ENCODE measurements at regions not wholly inside any gene's neighbourhood (a gene's known extent, or its start where the extent isn't known, plus 50 kb on each side); places are given as distances from the start of the nearest gene placed in this dataset.

GRCh38 chr21:36587388-36587787 lies 107.5 kb upstream of the CLDN14 start:
- ATAC-seq (no peak), DNase-seq (no peak)
- no peaks in the 10 kb centered on the region for H3K9me3 ChIP-seq
- no peak overlapping the region for H3K27ac ChIP-seq
- no peaks in the 10 kb centered on the region for H3K4me1 ChIP-seq
- intact Hi-C loops (cut with DNase I; ENCODE audit: low total_unique reads) (loop anchor here (5.0 kb wide), 1 partner anchor 85 kb away; no protein-coding TSS in a partner anchor), in situ Hi-C loops (cut with MboI; ENCODE audit: low sequenced_read_pairs in 4 of 4) (loop anchor here in 2 of 4 donors (25.0 kb wide), 1 partner anchor 175 kb away; no protein-coding TSS in a partner anchor)
- TF ChIP-seq CTCF (IDR thresholded peaks at IDR 0.05 in 4 of 5, conservative IDR thresholded peaks at IDR 0.05 in 1 of 5) (no peak), POLR2A (IDR thresholded peaks at IDR 0.05) (no peak)
- no peak overlapping the region for H3K4me3 ChIP-seq
- peaks cover 0 to 2% (median 0%) of the 10 kb centered on the region in 3 donors for H3K27me3 ChIP-seq
- H3K36me3 ChIP-seq, result no peaks in the 10 kb centered on the region

DNA sequence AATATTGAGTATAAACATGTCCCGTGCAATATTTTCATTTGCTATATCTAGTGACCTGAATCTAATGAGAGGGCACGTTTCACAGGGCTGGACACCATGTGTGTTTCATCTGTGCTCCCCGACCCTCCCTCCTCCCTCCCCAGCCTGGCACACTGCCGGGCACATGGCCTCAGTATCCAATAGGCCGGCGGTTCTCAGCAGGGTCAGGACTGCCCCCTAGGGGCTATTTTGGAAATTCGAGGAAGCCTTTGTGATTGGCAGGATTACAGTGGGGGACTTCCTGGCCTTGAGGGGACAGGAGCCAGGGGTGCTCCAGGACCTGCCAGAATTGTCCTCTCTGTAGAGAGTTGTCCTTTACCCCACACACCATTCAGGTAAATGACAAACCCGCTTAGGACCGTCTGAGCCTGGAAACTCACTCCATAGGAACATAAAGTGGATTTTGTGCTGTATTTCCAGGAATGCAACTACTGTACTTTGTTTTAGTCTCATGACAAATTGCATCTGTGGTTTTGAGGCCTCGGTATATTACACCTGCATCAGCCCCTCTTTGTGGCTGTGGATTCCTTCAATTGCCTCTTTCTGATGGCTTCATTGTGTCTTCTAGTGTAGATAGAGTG lies 109.5 kb upstream of the SIM2 start:
- Histone ChIP-seq H3K4me1 (no peaks in the 10 kb centered on the region), H3K4me3 (no peak overlapping the region), H3K9me3 (no peaks in the 10 kb centered on the region), H3K27ac (no peak overlapping the region), H3K36me3 (no peaks in the 10 kb centered on the region), H3K27me3 (no peaks in the 10 kb centered on the region)
- ATAC-seq (peak in 1 of 2 donors; percentile 58), DNase-seq (peak in 1 of 2 donors; percentile 41)
- TF ChIP-seq POLR2A (IDR thresholded peaks at IDR 0.05), result no peak
- peak in 4 of 5 experiments; percentile 28 to 57 (median 42) for TF ChIP-seq CTCF (IDR thresholded peaks at IDR 0.05 in 4 of 5, conservative IDR thresholded peaks at IDR 0.05 in 1 of 5)
- intact Hi-C loops (cut with DNase I; ENCODE audit: low total_unique reads) (loop anchor here (1.0 to 5.0 kb wide), 2 partner anchors 87 to 169 kb away; no protein-coding TSS in a partner anchor), in situ Hi-C loops (cut with MboI; ENCODE audit: low sequenced_read_pairs in 4 of 4) (loop anchor here in 2 of 4 donors (25.0 kb wide), 1 partner anchor 177 kb away; no protein-coding TSS in a partner anchor)

GRCh38 chr21:36591326-36591970 lies 107.5 kb upstream of the SIM2 start:
- H3K36me3 ChIP-seq, result no peaks in the 10 kb centered on the region
- no peaks in the 10 kb centered on the region for H3K9me3 ChIP-seq
- ATAC-seq (no peak), DNase-seq (no peak)
- in situ Hi-C loops (cut with MboI; ENCODE audit: low sequenced_read_pairs in 4 of 4) (loop anchor here in 2 of 4 donors (25.0 kb wide), 1 partner anchor 179 kb away; no protein-coding TSS in a partner anchor), intact Hi-C loops (cut with DNase I; ENCODE audit: low total_unique reads) (no loop called here)
- no peaks in the 10 kb centered on the region for H3K4me1 ChIP-seq
- no peak overlapping the region for H3K4me3 ChIP-seq
- TF ChIP-seq POLR2A (IDR thresholded peaks at IDR 0.05), result no peak
- TF ChIP-seq CTCF (IDR thresholded peaks at IDR 0.05 in 4 of 5, conservative IDR thresholded peaks at IDR 0.05 in 1 of 5), result no peak
- peaks cover 0 to 3% (median 0%) of the 10 kb centered on the region in 3 donors for H3K27me3 ChIP-seq
- no peak overlapping the region for H3K27ac ChIP-seq

DNA sequence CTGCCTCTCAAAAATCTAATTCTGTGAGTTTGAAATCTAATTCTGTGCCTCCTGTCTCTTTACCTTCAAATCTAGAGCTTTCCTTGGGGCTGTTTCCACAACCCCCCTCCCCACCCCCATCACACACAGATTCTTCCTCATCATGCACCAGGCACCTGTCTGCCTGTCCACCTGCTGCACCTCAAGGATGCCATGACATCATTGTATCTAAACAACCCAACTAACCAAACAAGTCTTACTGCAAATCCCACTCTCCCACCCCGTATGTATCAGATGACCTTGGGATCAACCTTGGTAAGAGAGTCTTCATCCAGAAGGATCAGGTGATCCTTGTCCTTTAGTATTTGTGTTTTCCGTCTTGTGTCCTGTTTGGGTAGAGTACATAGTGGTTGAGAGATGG lies 102.7 kb upstream of the SIM2 start:
- intact Hi-C loops (cut with DNase I; ENCODE audit: low total_unique reads) (no loop called here), in situ Hi-C loops (cut with MboI; ENCODE audit: low sequenced_read_pairs in 4 of 4) (loop anchor here in 2 of 4 donors (25.0 kb wide), 1 partner anchor 184 kb away; no protein-coding TSS in a partner anchor)
- H3K4me3 ChIP-seq, result no peak overlapping the region
- H3K4me1 ChIP-seq, result no peaks in the 10 kb centered on the region
- H3K27me3 ChIP-seq, result peaks cover 0 to 3% (median 3%) of the 10 kb centered on the region in 3 donors
- H3K36me3 ChIP-seq, result no peaks in the 10 kb centered on the region
- DNase-seq, result no peak
- TF ChIP-seq CTCF (IDR thresholded peaks at IDR 0.05 in 4 of 5, conservative IDR thresholded peaks at IDR 0.05 in 1 of 5) (no peak), POLR2A (IDR thresholded peaks at IDR 0.05) (no peak)
- H3K27ac ChIP-seq, result no peak overlapping the region
- no peak for ATAC-seq
- H3K9me3 ChIP-seq, result no peaks in the 10 kb centered on the region
